ENCODE measurements at regions not wholly inside any gene's neighbourhood (a gene's known extent, or its start where the extent isn't known, plus 50 kb on each side); places are given as distances from the start of the nearest gene placed in this dataset.
A peak's percentile ranks its signal among the peaks of the same experiment; 100 is the strongest.
"Not testable (repeated sequence)": the region's sequence is repeated elsewhere in the genome, so short reads cannot be mapped to it uniquely, and the experiment has no call there.

DNA sequence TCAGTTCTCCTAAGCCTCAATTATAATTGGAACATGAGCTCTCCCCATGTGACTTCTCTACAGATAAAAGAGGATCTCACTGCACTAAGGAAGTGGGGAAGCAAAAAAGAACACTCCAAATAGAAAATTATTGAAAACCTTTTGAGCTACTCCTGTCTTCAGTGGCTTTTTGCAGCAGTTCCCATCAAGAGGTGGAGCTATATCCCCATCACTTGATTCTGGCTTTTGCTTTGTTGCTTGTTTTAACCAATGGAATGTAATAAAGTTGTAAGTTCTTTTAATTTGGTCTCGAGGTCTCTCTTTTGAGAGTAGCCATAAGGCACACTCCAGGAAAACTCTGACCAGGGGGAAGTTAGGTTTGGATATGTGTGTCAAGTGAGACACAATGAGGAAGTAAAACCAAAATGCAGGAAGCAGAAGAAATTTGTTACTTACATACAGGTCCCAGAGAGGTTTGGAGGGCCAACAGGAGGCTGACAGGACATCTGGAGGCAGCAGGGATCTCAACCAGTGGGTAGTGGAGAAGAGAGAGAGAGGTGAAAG, 569.4 kb downstream of the HTR7 start:
- DNase-seq: peak; percentile 22

DNA sequence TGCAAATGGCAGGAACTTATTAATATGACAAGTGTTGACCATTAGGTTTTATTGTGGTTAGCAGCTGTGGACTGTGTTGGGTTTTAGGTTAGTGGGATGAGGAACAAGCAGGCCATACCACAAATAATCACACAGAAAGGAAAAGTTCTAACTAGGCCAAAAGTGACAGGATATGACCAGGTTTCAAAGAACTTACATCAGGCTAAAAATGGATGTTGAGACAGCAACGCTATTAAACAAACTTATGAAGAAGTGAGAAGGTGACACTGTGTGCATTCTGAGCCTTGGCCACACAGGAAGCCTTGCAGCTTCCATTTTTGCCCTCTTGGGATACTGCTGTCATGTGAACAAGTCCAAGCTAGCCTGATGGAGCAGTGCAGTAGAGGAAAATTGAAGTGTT, 568.8 kb downstream of the HTR7 start:
- DNase-seq: no peak

DNA sequence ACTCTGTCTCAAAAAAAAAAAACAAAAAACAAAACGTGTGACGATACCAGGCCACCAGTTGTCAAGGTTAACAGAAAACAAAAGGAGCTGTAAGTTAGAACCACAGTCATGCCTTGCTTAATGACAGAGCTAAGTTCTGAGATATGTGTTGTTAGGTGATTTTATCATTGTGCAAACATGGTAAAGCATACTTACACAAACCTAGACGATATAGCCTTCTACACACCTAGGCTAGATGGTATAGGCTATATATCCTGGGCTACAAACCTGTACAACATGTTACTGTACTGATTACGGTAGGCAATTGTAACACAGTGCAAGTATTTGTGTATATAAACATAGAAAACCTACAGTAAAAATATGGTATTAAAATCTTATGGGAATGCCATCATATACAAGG, 564.2 kb downstream of the HTR7 start:
- DNase-seq: no peak

DNA sequence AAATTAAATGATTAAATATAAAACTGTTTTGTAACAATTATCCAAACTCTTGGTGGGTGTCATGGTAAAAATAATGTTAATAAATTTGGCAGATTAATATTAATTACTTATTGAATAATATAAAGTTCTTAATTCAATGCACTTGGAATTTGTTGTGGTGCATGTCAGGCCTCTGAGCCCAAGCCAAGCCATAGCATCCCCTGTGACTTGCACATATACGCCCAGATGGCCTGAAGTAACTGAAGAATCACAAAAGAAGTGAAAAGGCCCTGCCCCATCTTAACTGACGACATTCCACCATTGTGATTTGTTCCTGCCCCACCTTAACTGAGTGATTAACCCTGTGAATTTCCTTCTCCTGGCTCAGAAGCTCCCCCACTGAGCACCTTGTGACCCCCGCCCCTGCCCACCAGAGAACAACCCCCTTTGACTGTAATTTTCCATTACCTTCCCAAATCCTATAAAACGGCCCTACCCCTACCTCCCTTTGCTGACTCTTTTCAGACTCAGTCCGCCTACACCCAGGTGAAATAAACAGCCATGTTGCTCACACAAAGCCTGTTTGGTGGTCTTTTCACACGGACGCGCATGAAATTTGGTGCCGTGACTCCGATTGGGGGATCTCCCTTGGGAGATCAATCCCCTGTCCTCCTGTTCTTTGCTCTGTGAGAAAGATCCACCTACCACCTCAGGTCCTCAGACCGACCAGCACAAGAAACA, 562.9 kb downstream of the HTR7 start:
- not testable (repeated sequence) for DNase-seq

DNA sequence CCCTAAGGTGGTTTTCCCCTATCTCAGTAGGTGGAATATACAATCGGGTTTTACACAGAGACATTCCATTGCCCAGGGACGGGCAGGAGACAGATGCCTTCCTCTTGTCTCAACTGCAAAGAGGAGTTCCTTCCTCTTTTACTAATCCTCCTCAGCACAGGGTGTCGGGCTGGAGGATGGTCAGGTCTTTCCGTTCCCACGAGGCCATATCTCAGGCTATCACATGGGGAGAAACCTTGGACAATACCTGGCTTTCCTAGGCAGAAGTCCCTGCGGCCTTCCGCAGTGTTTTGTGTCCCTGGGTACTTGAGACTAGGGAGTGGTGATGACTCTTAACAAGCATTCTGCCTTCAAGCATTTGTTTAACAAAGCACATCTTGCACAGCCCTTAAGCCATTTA, 555.8 kb downstream of the HTR7 start:
- not testable (repeated sequence) for DNase-seq

DNA sequence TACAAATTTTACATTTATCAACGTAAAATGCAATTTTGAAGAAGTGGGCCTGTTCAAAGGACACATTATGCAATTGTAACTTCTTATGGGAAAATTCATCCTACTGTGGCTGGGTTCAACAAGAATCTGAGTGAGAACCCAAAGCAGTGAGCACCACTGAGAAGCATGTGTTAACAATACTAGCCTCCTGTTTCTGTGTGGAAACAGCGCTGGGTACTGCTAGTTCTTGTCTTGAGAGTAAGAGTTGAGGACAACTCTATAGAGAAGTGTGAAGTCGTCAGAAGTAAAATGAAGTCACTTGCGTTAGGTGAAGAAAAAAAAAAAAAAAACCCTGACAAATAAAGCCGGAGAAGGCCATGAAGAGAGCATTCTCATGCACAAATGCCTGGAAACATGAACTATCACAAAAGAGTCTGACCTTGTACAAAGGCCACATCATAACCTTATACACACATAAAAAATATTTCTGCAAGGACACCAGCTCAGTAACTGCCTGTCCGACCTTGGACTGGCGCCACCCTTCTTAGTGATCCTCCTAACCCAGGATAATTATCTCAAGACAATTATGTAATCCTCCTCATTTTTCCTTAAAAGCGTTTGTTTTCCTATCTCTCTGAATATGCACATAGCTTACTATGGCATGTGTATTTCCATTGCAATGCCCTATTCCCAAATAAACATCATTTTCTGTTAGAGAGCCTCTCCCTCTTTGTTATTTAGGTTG, 554.9 kb downstream of the HTR7 start:
- no peak for DNase-seq

DNA sequence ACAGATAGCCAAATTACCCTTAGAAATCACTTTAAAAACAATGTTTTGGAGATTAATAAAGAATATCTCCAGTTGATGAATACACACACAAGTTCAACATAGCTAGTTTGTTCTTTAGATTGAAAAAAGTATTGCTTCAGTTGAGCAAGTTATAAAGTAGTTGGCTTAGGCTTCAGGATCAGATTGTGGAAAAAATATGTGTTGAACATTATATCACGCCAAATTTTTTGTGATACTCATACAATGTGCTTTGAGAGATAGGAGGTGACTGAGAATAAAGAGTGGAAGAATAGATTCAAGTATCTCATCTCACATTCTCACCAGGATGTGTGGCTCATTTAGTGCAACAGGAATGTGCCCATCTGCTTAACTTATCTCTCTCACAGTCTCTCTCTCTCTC, 553.3 kb downstream of the HTR7 start:
- no peak for DNase-seq

DNA sequence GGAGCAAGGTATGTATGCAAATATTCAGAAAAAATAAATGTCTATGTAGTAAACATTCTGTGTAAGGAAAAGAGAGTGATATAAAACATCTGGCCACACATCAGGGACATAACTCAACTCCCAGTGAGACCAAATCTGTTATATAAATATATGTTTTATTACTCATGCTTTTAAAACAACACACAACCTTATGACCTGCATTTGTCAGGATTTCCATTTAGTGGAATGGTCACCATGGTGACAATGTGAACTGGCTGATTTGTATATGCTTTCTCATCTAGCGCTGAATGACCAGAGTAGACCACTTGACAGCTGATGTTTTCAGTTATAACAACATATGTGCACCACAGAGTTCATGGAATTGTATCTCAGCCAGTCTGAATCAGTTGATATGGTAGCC, 551.7 kb downstream of the HTR7 start:
- peak; percentile 52 for DNase-seq

DNA sequence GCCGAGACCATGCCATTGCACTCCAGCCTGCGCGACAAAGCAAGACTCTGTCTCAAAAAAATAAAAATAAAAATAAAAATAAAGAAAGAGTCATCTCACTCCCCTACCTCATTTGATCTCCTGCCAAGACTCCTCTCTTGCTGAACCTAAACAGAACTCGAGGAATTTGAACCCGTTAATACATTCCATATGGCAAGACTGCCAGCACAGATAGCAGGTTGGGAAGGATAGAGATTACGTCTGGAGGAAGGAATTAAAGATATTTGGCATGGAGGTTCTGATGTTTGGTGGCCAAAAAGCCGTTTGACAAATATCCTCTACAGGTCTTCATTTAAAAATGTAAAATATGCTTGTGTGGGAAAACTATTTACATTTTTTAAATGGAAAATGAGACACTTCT, 549.6 kb downstream of the HTR7 start:
- no peak for DNase-seq

DNA sequence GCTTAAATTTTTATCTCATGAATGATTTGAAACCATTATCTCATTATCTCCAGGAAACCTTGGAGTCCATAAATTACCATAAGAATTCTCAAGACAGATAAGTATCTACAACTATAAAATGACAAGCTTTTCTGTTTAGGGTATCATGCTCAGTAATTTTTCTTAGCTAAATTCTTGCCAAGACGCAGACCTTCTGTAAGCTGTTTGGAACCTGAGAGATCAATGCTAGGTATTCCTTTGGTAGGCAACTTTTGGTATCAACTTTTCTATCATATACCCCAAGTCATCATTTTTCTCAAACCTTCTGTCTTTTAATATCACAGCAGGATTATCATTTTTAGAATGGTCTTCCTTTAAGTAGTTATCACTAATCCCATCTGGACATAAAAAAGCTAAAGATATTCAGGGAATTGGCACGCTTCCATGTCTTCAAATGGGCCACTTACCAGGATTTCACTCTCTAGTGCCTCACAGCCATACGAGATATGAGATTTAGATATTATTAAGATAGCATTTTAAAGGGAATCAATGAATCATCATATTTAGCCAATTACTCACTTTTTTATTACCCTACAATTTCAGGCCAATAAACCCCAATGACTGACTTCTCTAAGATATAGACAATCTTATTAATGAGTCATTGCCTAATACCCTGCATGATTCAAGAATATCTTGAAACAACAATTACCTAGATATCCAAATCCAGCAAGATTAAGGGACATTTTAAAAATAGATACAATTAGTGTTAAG, 544.1 kb downstream of the HTR7 start:
- DNase-seq: no peak

DNA sequence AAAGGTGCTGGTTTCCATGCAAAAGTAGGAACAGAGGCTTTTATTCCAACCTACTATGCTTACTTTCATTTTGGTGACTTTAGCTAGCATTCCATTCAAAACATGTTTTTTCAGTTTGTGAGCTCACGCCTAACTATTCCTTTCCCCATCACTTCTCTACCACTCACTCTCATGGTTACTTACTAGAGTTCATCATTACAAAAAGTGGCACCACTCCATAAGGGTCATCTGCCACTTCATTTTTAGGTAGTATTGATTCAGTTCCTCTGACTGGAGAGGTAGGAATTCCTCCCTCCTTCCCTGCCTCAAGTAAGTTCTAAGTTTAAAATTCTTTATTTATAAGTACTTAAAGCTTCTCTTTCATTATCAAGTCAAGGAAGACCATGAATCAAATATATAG, 543.1 kb downstream of the HTR7 start:
- DNase-seq: no peak

DNA sequence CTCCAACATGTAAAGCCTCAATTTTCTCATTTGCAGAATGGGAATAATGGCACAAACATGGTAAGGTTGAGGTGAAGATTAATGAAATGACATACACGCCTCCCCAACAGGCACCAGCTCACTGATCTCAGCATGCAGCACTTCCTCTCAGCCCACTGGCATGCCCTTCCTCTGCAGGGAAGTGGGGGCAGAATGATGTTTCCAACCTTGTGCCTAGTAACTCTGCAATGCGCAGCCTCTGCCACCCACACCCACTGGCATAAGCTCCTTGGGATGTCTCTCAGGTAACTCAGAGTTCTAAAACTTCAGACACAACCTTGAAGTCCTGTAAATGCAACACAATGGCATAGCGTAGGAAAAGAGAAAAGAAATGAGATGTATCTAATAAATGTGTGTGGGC, 540.7 kb downstream of the HTR7 start:
- no peak for DNase-seq

DNA sequence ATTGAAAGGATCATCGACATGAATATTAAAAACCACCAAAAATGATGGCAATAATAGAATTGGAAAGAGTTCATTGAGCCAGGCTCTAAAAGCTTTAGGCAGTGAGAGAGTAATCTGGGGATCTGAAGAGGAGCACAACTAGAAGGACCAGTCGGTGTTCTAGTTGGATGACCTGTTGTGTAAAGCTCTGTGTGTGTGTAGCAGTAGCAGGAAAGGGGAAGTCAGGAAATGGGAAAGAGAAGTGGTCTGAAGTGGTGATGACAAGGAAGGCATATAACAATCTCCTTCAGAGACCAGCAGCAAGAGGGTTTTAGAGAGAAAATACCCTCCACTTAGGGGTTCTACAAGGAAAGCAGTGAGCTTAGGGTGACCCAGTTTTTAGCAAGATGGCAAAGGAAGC, 539.2 kb downstream of the HTR7 start:
- DNase-seq: no peak

DNA sequence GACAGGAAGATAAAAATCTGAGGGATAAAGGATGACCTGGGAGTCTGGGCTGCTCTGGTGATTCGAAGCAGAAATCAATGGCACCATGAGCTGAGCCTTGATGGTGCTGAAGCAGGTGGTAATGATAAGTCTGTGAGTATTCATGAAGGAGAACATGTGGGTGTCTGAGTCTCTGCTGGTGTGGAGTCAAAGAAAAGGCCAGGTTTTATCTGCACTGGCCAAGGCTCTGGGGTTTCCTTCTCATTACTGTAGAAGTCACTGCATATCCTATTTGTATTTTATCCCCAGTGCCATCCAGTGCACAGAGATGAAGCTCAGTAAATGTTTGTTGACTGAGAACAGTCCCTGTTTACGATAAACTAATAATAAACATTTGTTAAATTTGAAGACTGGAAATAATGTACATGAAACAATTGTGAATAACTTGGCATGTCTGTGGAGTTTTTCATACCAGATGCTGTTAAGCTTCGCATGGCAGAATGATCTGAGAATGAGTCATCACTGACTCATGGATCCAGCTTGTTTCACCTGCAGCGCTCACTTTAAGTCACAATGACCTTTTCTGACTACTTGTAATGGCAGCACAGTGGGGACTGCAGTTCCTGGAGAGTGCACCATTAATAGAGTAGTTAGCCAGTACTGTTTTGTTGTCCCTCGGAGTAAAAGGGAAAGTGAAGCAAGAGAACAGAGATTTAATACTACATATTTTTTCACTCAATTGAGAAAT, 538.5 kb downstream of the HTR7 start:
- DNase-seq: no peak

DNA sequence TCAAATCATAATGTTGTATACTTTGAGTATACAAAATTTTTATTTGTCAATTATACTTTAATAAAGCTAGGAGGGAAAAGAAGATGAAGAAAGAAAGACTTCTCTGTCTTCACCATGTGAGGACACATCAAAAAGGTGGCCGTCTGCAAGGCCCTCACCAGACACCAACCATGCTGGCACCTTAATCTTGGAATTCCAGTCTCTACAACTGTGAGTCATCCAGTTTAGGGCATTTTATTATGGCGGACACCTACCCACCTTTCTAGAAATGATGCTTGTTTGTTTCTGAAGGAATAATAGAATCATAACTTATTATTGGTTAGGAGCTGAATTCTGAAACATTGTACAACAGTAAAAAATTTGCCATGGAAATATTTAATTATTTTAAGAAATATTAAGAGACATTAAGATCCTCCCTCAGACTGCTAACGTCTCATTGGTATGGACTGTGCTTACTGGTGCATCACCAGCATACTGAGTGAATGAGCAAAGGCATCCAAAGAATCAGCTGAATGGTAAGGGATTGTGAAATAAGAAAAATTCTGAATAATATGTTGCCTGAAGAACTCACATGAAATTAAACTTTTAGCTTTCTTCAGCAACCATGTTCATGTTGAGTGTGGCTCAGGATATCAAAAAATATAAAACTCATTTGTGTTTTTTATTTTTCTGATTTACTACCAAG, 536.6 kb downstream of the HTR7 start:
- DNase-seq: no peak

DNA sequence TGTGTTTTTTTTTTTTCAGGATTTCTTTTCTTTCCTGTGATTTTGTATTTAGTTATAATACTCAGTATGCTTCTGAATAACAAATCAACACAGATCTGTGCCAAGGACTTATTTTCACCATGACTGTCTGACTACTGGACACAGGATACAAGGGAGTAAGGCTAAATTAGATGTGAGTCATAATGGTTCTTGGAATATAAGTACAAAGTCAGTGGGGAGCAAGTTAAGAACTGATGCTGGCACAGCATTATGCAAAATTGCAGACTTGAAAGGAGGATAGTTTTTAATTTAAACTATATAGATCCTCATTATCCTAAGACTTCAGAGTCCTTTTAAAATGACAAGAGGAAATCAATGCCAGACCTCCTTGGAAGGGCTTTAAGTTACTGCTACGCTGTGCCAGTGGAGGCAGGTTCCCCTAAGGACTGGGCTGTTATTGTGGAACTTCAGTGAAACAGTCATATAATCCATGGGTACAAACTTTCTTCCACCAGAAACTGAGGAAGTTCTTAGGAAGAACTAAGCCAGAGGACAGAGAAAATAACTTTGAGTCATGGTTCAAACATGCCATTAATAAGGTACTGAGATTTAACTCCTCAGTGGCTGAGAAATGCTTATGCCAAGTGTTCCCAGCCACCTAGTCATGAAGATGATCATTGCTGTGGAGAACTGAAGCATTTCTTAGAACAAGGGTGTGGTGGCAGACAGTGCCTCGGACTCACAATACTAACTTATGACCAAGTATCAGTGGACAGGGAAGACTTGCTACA, 531.2 kb downstream of the HTR7 start:
- DNase-seq: no peak

DNA sequence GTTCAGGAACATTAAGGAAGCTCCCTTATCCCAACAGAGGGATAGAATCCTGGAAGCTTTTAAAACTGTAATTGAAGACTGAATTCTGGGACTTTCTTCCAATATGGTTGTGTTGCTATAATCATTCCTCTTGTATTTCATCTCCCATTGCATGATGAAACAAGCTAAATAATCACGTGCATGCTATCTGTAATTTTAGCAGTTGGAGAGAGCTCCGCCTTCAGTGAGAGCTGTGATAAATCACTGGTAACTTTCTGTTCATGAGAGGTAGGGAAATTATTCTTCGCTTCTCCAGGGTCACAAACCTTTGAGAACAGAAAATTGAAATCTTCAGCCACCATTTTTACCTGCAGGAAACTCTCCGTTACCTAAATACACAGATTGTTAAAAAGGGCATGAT, 530.2 kb downstream of the HTR7 start:
- no peak for DNase-seq

DNA sequence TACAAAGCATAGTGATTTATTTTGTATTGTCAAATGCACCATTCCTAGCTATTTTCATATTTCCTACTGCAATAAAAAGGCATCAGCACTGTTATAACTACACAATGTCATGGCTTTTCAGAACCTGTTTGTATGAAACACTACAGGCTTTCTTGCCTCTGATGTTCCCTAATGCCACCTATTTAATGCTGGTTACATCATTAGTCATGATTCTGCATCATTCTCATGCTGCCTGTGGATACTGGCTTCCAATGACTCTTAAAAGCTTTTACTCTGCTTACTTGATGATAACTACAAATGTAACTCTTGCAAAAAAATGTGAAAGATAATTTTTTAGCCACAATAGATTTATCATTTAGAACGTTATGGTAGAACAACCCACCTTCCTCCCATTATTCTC, 529.4 kb downstream of the HTR7 start:
- no peak for DNase-seq

DNA sequence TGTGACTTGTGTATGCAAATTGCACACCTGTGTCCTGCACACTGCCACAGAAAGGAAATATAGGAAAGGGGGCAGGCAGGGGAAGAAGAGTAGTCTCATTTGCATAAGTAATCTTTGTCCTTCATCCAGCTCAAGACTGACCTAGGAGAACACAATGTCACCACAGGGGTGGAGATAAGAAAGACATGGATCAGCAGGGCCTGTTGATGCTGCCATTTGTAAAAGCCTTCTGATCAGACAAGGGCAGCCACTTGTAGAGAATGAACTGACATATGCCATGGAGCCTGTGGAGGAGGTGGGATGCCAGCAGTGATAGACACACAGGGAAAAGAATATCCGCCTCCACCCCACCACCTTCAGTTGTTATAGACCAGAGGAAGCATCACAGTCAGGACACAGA, 528.9 kb downstream of the HTR7 start:
- DNase-seq: no peak

DNA sequence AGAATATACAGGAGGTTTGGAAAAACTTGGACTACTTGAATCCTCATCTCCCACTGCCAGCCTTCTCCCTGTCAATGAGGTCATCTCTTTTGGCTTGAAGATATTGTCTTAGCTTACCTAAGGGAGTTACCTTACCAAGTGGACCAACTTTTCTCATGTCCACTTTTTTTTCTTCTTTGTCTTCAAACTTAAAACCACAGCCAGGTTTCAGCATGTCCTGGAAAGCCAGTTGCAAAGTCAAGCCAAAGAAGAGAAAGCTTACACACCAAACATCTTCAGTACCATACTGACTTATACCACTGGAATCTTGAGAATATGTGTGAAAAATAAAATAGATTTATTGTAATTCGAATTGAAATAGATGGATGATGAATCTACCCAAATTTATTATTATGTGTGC, 520.5 kb downstream of the HTR7 start:
- DNase-seq: no peak

DNA sequence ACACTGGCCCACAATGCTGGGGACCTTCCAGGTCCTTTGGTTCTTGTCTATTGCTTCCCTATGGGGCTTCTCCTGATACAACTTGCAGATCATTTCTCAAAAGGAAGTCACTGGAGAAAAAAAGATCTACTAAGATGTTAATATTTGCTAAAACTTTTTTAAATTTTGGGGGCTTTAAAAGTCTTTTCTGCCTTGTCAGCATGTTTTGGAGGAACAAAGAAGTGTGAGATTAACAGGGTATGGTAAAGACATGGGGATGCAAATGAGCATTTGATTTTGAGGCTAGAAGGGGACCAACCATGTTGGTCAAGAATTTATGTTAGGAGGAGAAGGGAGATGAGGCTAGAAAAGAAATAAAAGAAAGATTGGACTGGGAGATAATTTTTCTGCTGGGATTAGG, 515.4 kb downstream of the HTR7 start:
- DNase-seq: no peak

DNA sequence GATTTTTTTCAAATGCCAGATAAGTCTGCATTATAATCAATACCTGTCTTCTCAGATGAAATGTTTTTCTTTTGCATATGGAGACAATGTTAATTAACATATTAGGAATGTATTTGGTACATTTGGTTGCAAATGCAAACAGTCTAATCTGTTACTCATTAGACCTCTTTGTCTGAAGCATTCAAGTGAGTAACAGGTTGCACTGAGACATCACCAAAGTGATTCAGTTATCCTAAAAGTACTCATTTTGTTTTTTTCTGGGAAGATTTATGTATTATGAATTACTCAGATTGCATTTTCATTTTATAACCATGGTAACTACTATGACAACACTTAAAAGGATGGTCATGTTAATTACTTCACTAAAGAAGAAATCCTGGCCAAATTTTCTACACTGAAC, 513.6 kb downstream of the HTR7 start:
- no peak for DNase-seq

Measured in right hindlimb (tissue), 1 donor.